ENCODE measurements at regions not wholly inside any gene's neighbourhood (a gene's known extent, or its start where the extent isn't known, plus 50 kb on each side); places are given as distances from the start of the nearest gene placed in this dataset.

DNA sequence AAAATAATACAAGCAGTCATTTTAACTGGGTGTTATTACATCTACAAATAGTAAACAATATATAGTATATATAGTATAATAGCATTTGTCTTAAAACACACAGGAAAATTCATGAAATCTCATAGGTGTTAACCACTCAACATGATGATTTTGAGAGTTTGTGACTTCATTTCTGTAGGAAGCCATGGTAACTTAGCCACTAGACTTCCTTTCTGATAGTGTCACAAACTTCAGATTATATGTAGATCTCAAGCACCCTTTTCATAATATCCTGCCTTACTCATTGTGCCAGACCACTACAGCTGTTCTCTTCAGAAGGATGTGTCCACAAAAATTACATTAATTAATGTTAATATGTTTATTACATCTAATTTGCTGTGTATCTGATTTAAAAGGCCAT lies 1250.6 kb downstream of the ADGRL3 start:
- TF ChIP-seq, protein P1, sequence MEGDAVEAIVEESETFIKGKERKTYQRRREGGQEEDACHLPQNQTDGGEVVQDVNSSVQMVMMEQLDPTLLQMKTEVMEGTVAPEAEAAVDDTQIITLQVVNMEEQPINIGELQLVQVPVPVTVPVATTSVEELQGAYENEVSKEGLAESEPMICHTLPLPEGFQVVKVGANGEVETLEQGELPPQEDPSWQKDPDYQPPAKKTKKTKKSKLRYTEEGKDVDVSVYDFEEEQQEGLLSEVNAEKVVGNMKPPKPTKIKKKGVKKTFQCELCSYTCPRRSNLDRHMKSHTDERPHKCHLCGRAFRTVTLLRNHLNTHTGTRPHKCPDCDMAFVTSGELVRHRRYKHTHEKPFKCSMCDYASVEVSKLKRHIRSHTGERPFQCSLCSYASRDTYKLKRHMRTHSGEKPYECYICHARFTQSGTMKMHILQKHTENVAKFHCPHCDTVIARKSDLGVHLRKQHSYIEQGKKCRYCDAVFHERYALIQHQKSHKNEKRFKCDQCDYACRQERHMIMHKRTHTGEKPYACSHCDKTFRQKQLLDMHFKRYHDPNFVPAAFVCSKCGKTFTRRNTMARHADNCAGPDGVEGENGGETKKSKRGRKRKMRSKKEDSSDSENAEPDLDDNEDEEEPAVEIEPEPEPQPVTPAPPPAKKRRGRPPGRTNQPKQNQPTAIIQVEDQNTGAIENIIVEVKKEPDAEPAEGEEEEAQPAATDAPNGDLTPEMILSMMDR (conservative IDR thresholded peaks at IDR 0.05 in 1 of 2, IDR thresholded peaks at IDR 0.05 in 1 of 2; ENCODE audit: extremely low read depth in 1 of 2, insufficient read depth in 1 of 2, low read depth in 1 of 2, low read length in 2 of 2): no peak
- TF ChIP-seq EZH2 (IDR thresholded peaks at IDR 0.05; ENCODE audit: borderline replicate concordance, low read length): no peak
